ENCODE measurements at regions not wholly inside any gene's neighbourhood (a gene's known extent, or its start where the extent isn't known, plus 50 kb on each side); places are given as distances from the start of the nearest gene placed in this dataset.

DNA sequence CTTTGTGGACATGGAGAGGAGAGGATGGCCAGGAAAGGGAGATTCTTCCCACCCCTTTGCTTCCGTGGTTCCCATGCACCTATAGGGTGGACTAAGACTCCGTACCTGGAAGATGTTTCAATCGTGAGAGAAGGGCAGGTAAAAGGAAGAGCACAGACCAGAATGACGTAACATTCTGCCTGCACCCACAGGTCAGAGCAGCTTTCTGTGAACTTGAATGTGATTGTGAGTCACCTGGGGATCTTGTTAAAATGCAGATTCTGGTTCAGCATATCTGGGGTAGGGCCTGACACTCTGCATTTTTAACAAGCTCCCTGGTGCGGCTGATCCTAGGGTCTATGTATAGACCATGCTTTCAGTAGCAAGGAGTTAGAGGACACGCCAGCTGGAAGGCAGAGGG lies 164.1 kb upstream of the SGK1 start:
- no peaks in the 10 kb centered on the region for H3K36me3 ChIP-seq
- WGBS, 2 donors, result 60 to 76% methylated on average over 4 to 6 of the region's 6 CpGs
- peak overlapping the region; percentile 4 to 53 (median 20) for H3K27ac ChIP-seq
- H3K27me3 ChIP-seq, result no peaks in the 10 kb centered on the region
- TF ChIP-seq, protein P1, sequence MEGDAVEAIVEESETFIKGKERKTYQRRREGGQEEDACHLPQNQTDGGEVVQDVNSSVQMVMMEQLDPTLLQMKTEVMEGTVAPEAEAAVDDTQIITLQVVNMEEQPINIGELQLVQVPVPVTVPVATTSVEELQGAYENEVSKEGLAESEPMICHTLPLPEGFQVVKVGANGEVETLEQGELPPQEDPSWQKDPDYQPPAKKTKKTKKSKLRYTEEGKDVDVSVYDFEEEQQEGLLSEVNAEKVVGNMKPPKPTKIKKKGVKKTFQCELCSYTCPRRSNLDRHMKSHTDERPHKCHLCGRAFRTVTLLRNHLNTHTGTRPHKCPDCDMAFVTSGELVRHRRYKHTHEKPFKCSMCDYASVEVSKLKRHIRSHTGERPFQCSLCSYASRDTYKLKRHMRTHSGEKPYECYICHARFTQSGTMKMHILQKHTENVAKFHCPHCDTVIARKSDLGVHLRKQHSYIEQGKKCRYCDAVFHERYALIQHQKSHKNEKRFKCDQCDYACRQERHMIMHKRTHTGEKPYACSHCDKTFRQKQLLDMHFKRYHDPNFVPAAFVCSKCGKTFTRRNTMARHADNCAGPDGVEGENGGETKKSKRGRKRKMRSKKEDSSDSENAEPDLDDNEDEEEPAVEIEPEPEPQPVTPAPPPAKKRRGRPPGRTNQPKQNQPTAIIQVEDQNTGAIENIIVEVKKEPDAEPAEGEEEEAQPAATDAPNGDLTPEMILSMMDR (IDR thresholded peaks at IDR 0.05), result no peak
- TF ChIP-seq POLR2A (IDR thresholded peaks at IDR 0.05), result no peak
- no peaks in the 10 kb centered on the region for H3K9me3 ChIP-seq
- no peak overlapping the region for H3K4me3 ChIP-seq
- DNase-seq, result no peak
- intact Hi-C loops (cut with DNase I), result no loop called here
- H3K4me1 ChIP-seq, result peaks cover 7 to 30% (median 8%) of the 10 kb centered on the region in 3 donors

DNA sequence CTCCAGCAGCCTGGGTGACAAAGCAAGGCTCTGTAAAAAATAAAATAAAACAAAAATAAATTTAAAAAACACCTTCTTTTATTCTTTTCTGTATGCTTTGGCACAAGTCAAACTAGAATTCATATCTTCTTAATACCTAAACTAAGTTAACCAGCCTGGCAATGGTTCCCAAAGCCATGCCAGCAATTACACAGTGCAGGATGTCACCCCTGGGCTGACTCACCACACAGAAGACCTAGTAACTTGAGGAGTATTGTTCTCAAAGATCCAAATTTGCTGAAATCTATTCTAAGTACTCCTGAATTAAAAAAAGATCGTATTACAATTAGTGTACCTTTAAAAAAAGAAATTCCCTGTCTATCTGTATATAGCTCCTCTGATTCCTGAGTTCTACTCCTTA lies 162.7 kb upstream of the SGK1 start:
- peak overlapping the region in 1 of 4 donors; percentile 3 for H3K27ac ChIP-seq
- DNase-seq, result no peak
- H3K4me3 ChIP-seq, result no peak overlapping the region
- TF ChIP-seq, protein P1 (IDR thresholded peaks at IDR 0.05), result no peak
- TF ChIP-seq POLR2A (IDR thresholded peaks at IDR 0.05), result no peak
- H3K36me3 ChIP-seq, result no peaks in the 10 kb centered on the region
- intact Hi-C loops (cut with DNase I), result no loop called here
- peaks cover 7 to 30% (median 8%) of the 10 kb centered on the region in 3 donors for H3K4me1 ChIP-seq
- no peaks in the 10 kb centered on the region for H3K9me3 ChIP-seq
- H3K27me3 ChIP-seq, result no peaks in the 10 kb centered on the region
- WGBS, 2 donors, result 18 to 35% methylated on average over 1 of the region's 1 CpG

DNA sequence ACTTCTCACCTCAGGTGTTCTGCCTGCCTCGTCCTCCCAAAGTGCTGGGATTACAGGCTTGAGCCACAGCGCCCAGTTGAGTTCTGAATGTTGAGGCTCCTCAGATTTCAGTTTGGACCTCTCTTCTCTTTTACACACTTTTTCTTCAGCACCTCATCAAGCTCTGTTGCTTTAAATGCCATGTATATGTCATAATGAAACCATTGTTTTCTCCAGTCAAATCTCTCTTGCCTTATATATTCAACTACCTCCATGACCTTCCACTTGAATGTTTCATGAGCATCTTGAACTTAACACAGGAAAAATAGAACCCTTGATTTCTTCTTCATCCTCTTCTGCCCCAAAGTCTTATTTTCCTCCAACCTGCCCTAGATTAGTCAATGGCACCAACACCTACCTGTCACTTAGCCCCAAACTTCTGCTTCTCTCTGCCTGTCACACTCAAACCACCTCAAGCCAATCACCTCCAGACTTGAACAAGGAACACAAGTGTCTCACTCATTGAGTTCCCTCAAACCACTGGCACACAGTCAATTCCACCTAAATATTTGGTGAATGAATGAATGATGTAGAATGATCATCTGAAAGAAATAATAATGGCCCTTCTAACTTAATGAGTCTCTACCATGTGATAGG lies 161.0 kb upstream of the SGK1 start:
- Histone ChIP-seq H3K4me1 (peaks cover 7 to 40% (median 8%) of the 10 kb centered on the region in 3 donors), H3K4me3 (no peak overlapping the region), H3K27me3 (no peaks in the 10 kb centered on the region), H3K27ac (no peak overlapping the region), H3K9me3 (no peaks in the 10 kb centered on the region), H3K36me3 (no peaks in the 10 kb centered on the region)
- no peak for DNase-seq
- intact Hi-C loops (cut with DNase I), result no loop called here
- 92 to 100% methylated on average over 2 of the region's 2 CpGs for WGBS, 2 donors
- TF ChIP-seq POLR2A (IDR thresholded peaks at IDR 0.05), result no peak
- TF ChIP-seq, protein P1 (IDR thresholded peaks at IDR 0.05), result no peak

DNA sequence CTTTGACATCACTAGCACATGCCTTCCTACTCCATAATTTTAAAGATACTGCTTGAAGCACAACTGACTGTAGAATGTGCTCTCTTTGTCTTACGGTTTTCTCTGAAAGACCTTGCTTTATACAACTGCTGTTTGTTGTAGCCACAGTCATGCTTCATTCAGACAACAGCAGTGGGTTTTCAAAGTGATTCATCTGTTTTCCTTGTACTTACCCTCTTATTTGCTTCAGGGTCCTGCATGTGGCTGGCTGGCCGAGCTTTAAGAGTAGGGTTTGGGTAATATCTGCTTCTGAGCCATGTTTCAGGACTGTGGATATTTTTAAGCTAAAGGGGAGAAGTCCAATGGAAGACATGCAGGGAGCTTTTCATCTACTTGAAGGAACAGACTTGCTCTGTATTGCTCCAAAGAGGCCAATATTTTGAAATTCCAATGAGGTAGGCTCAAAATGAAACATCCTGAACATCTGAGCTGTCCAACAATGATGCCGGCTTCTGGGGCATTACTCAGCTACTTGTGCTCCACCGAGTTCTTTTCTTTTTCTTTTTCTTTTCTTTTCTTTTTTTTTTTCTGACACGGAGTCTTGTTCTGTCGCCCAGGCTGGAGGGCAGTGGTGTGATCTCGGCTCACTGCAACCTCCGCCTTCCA lies 160.2 kb upstream of the SGK1 start:
- no peak for DNase-seq
- intact Hi-C loops (cut with DNase I), result no loop called here
- Histone ChIP-seq H3K4me1 (peaks cover 7 to 44% (median 9%) of the 10 kb centered on the region in 3 donors), H3K27me3 (no peaks in the 10 kb centered on the region), H3K27ac (no peak overlapping the region), H3K4me3 (no peak overlapping the region), H3K36me3 (no peaks in the 10 kb centered on the region), H3K9me3 (no peaks in the 10 kb centered on the region)
- WGBS, 2 donors, result 78 to 84% methylated on average over 8 of the region's 8 CpGs
- no peak for TF ChIP-seq POLR2A (IDR thresholded peaks at IDR 0.05)
- TF ChIP-seq, protein P1 (IDR thresholded peaks at IDR 0.05), result no peak

DNA sequence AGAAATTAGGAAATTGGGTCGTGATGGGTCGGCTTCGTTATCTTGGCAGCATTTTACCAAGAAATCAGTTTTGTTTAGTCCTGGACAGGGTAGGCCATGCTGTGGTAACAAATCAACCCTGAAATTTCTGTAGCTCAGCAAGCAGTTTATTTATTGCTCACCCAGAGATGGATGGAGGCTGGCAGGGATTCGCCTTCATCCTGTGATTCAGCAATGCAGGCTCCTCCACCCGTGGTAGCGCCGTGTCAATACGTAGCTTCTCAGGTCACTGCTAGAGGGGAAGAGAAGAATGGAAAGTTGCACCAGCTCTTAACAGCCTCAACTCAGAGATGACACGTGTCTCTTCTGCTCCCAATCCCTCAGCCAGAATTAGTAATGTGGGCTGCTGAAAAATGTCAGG lies 157.0 kb upstream of the SGK1 start:
- no peaks in the 10 kb centered on the region for H3K27me3 ChIP-seq
- DNase-seq, result no peak
- no peaks in the 10 kb centered on the region for H3K9me3 ChIP-seq
- intact Hi-C loops (cut with DNase I), result no loop called here
- TF ChIP-seq, protein P1 (IDR thresholded peaks at IDR 0.05), result no peak
- no peak for TF ChIP-seq POLR2A (IDR thresholded peaks at IDR 0.05)
- H3K4me3 ChIP-seq, result no peak overlapping the region
- H3K36me3 ChIP-seq, result no peaks in the 10 kb centered on the region
- WGBS, 2 donors, result 82 to 86% methylated on average over 3 to 9 of the region's 9 CpGs
- H3K4me1 ChIP-seq, result peaks cover 0 to 31% (median 4%) of the 10 kb centered on the region in 3 donors
- no peak overlapping the region for H3K27ac ChIP-seq
